ENCODE measurements at regions not wholly inside any gene's neighbourhood (a gene's known extent, or its start where the extent isn't known, plus 50 kb on each side); places are given as distances from the start of the nearest gene placed in this dataset.

DNA sequence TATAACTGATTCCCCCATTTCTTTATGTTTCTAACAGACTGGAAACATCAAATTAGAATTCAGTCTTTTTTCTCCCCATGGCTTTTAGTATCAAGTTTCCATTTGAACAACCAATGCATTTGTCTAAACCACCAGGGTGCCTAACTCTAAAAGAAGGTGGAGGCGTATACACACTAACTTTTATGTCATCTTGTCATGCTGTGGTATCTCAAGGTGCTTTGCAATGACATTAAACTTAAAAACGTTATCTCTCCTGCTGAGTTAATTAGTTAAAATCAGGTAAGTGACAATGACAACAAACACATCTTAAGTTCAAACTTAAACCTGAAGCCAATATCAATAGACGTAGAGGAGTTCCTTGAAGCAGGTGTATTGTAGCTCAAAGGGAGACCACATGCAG, 1001.7 kb downstream of the PCDH17 start:
- H3K4me1 ChIP-seq (ENCODE audit: control insufficient read depth in 1 of 2, low read depth in 2 of 2) = no peaks in the 10 kb centered on the region
- no peak overlapping the region for H3K4me3 ChIP-seq
- no peaks in the 10 kb centered on the region for H3K27me3 ChIP-seq (replicated peaks; ENCODE audit: insufficient read depth)
- DNase-seq (ENCODE audit: low spot score) (no peak), ATAC-seq (ENCODE audit: insufficient number of reproducible peaks, low FRiP score, low read depth) (no peak)
- no peaks in the 10 kb centered on the region for H3K36me3 ChIP-seq
- H3K9me3 ChIP-seq = no peaks in the 10 kb centered on the region
- no peak overlapping the region for H3K27ac ChIP-seq
- TF ChIP-seq, protein P1, sequence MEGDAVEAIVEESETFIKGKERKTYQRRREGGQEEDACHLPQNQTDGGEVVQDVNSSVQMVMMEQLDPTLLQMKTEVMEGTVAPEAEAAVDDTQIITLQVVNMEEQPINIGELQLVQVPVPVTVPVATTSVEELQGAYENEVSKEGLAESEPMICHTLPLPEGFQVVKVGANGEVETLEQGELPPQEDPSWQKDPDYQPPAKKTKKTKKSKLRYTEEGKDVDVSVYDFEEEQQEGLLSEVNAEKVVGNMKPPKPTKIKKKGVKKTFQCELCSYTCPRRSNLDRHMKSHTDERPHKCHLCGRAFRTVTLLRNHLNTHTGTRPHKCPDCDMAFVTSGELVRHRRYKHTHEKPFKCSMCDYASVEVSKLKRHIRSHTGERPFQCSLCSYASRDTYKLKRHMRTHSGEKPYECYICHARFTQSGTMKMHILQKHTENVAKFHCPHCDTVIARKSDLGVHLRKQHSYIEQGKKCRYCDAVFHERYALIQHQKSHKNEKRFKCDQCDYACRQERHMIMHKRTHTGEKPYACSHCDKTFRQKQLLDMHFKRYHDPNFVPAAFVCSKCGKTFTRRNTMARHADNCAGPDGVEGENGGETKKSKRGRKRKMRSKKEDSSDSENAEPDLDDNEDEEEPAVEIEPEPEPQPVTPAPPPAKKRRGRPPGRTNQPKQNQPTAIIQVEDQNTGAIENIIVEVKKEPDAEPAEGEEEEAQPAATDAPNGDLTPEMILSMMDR (IDR thresholded peaks at IDR 0.05) = no peak

DNA sequence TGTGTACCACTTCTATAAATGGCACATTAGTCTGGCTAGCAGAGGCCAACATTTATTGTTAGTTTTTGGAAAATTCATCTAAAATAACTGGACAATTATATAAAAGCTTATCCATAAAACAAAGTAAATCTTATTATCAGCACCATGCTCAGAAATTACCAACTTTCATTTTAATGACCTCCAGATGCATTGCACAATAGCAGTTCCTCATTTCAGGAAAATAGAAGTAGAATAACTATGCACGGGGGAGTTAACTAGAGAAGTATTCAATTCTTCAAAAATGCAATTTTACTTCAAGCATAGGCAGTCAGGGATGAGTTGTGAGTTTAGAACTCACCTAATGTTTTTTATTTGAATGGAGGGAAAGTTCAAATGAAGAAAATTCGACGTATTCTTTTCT, 1023.5 kb downstream of the PCDH17 start:
- Histone ChIP-seq H3K4me3 (no peak overlapping the region), H3K36me3 (no peaks in the 10 kb centered on the region), H3K4me1 (ENCODE audit: control insufficient read depth in 1 of 2, low read depth in 2 of 2) (no peaks in the 10 kb centered on the region), H3K27ac (no peak overlapping the region), H3K9me3 (no peaks in the 10 kb centered on the region), H3K27me3 (replicated peaks; ENCODE audit: insufficient read depth) (no peaks in the 10 kb centered on the region)
- TF ChIP-seq, protein P1 (IDR thresholded peaks at IDR 0.05) = no peak
- no peak for DNase-seq (ENCODE audit: low spot score)
- no peak for ATAC-seq (ENCODE audit: insufficient number of reproducible peaks, low FRiP score, low read depth)

DNA sequence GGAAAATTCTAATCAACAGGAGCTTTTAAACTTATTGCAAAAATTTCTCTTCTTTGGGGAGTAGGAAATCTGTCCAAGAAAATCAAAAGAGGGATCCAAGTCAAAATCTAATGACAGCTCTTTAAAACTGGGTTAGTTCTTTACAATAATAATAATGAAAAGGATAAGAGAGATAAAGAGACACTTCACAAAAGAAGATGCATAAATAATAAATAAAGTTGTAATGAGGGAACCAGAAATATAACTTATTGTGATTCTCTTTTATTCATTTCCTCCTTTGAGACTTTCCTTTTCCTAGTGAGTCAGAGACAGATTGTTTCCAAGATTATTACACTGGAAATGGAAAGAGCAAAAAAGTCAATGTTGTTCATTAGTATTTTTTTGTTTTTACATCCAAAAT, 1029.3 kb downstream of the PCDH17 start:
- Histone ChIP-seq H3K4me1 (ENCODE audit: control insufficient read depth in 1 of 2, low read depth in 2 of 2) (no peaks in the 10 kb centered on the region), H3K27ac (no peak overlapping the region), H3K27me3 (replicated peaks; ENCODE audit: insufficient read depth) (no peaks in the 10 kb centered on the region), H3K9me3 (no peaks in the 10 kb centered on the region), H3K4me3 (no peak overlapping the region), H3K36me3 (no peaks in the 10 kb centered on the region)
- no peak for ATAC-seq (ENCODE audit: insufficient number of reproducible peaks, low FRiP score, low read depth)
- DNase-seq (ENCODE audit: low spot score) = no peak
- TF ChIP-seq, protein P1 (IDR thresholded peaks at IDR 0.05) = no peak

DNA sequence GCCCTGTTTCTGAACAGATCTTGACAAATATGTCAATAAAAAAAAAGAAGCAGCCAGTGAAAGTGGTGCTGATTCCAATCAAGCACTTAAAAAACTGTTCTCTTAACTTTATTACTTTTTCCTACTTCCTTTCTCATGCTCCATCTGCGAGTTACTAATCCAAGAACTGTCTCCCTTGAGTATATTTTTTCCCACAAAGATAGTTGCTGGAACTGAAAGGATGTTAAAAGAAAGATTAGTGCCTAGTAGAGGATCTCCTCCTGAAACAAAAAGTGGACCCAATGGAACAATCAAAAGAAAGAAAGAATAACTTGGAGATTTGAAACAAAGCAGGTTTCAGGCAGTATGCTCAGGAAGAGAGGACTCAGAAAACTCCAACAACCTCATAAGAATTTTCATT, 1034.8 kb downstream of the PCDH17 start:
- ATAC-seq (ENCODE audit: insufficient number of reproducible peaks, low FRiP score, low read depth) (no peak), DNase-seq (ENCODE audit: low spot score) (no peak)
- no peaks in the 10 kb centered on the region for H3K9me3 ChIP-seq

DNA sequence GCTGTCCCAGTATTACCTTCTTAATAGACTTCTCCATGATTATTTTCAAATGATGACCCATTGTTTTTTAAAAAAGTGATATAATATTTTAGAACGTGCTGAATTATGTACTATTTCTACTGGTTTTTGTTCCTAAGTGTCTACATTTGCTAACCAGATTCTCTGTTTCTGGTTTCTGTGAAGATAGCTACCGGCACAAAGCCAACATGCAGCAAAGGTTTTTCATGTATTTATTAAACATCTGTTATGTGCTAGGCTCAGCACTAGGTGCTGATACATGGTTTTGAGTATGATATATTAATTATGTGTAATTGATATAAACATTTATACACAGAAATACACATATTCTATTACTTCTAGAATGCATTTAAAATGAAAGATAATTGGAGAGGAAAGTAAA, 1035.6 kb downstream of the PCDH17 start:
- H3K4me3 ChIP-seq = no peak overlapping the region
- no peak for DNase-seq (ENCODE audit: low spot score)
- no peak for ATAC-seq (ENCODE audit: insufficient number of reproducible peaks, low FRiP score, low read depth)
- H3K4me1 ChIP-seq (ENCODE audit: control insufficient read depth in 1 of 2, low read depth in 2 of 2) = no peaks in the 10 kb centered on the region
- no peaks in the 10 kb centered on the region for H3K27me3 ChIP-seq (replicated peaks; ENCODE audit: insufficient read depth)
- H3K9me3 ChIP-seq = no peaks in the 10 kb centered on the region
- TF ChIP-seq, protein P1 (IDR thresholded peaks at IDR 0.05) = no peak
- no peak overlapping the region for H3K27ac ChIP-seq
- H3K36me3 ChIP-seq = no peaks in the 10 kb centered on the region

More for the DNA sequence above, 1034.8 kb downstream of the PCDH17 start:
- no peaks in the 10 kb centered on the region for H3K36me3 ChIP-seq
- H3K4me1 ChIP-seq (ENCODE audit: control insufficient read depth in 1 of 2, low read depth in 2 of 2) = no peaks in the 10 kb centered on the region
- no peak overlapping the region for H3K27ac ChIP-seq
- no peak overlapping the region for H3K4me3 ChIP-seq
- TF ChIP-seq, protein P1 (IDR thresholded peaks at IDR 0.05) = no peak
- H3K27me3 ChIP-seq (replicated peaks; ENCODE audit: insufficient read depth) = no peaks in the 10 kb centered on the region

Measured in thoracic aorta (tissue), 2 donors.